NCI-H1417 treated with DMSO at 0.1 percent for 48 hours (cell line): ENCODE measurements at regions not wholly inside any gene's neighbourhood (a gene's known extent, or its start where the extent isn't known, plus 50 kb on each side); places are given as distances from the start of the nearest gene placed in this dataset.

Source experiments
- DNase-seq: peaks from one replicate; lab custom pipeline; 2025; lab: John Stamatoyannopoulos, UW

DNA sequence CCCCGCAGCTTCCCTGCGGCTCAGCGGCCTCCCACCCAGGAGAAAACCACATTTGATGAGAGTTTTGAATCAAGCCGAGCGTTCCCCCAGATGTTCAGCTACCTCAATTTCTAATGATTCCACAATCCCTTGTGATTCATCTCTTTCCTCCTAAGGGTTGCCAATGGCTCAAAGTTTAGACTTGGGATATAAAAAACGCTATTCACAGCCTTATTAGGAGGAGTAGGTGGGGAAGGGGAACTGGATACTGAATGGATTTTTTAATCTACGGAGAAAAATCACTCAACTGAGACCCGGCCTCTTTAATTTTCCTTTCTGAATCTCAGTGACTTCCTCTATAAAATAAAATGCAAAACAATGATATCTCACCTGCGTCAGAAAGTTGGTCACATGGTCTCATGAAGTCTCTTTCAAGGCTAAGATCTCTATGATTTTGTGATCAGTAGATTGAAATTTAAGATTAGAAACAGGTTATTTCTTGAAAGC, 192.6 kb upstream of the TCF4 start:
- DNase-seq, result no peak

DNA sequence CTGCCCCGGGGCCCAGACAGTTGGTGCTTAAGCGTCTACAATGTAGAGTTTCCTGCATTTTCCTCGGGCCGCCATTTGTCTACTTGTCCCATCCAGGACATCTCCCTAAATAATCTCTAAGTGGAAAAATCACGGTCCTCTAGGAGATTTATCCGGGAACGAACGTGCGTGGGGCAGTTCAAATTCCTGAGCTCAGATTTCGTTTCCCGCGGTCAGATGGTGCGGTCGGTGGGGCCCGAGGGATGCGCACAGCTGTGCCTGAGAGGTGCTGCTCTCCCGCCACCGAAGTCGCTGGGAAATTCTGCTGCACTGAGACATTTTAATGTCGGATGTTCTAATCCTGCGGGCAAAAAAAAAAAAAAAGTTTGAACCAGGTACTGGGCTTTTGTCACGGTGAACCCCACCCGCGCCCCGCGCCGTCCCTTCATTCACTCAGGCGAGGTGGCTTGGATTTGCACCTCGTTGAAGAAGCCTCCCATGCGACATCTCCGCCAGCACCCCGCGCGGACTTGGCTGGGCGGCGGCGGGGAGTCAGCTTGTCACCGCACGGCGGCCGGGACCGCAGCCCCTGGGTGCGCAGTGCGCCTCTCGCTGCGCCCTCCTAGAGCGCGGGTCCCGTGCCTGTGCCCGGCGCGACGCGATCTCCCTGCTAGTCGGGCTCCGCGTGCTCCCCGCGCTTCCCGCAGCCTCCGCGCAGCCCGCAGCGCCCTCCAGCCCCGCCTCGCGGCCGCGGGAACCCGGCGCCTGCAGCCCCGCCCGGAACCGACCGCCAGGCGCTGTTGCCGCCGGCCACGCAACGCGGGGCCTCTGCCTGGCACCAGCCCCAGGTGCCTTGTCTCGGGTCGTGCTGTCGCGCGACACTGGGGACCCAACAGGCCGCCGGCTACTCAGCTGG, 191.9 kb upstream of the TCF4 start:
- DNase-seq, result no peak

GRCh38 chr18:55778788-55779690, 191.0 kb upstream of the TCF4 start:
- peak; percentile 52 for DNase-seq

- DNase-seq, result no peak
Measured at GRCh38 chr18:55777666-55778304, 189.8 kb upstream of the TCF4 start.

DNA sequence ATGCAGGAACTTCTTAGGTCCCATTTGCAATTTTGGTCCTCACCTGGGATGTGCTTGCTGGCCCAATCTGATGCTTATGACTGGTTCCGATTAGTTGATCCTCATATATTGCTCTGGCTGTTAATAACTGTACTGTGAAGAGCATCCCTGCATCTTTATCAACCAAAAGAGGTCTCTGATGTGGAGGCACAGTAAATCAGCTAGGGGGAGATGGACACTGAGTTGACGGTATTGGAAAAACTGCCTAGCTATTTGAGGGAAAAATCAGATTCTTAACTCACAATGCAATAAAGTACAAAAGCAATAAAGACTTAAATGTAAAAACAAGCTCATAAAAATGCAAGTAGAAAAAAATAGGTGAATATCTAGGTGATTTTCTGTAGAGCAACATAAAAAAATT, 188.0 kb upstream of the TCF4 start:
- DNase-seq, result no peak

DNA sequence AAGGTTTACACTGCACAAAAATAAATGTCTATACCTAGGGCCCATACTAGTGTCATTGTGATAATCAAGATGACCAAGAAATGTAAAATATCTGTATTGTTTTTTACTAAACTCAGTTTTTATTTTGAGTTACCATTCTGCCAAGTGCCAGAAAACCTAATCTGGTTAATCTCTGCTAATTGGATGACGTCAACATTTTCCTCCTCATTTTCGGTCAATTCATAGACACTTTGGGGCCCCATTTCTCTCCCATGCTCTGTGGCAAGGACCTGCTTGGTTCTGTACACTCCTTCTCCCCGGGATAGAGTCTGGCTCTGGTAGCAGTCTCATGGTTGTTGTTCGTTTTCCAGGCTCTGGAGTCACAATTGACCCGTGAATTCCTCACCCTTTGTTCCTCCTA, 186.5 kb upstream of the TCF4 start:
- no peak for DNase-seq

DNA sequence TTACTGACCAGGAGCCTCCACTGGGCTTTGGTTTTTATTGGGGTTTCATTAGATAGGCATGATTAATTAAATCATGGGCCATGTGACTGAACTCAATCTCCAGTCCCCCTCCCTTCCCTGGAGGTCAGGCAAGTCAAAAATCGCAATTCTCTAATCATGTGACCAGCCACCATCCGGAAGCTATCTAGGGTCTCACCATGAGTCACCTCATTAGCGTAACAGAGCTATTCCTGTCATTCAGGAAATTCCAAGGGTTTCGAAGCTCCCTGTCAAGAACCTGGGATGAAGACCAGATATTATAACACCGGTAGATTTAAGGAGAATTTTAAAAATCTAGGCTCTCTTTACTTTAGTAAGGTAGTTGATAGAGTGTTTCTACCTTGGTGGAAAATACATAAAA, 180.3 kb upstream of the TCF4 start:
- no peak for DNase-seq

DNA sequence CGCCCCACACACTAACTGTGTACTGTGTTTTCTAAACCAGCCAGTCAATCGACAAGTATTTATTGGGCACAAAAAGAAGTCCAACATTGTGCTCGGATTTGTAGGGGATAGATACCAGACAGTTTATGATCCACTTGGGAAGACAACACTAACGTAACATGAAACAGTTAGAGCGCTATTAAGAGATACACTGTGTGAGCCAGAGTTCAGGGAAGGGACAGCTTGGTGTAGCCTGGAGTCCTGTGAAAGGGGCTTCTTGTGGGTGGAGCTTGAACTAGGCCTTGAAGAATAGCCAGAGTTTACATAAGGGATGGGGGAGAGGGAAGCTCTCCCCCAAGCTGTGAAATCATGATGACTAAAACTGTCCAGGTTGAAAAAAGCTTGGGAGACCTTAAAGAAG, 176.4 kb upstream of the TCF4 start:
- DNase-seq, result no peak

DNA sequence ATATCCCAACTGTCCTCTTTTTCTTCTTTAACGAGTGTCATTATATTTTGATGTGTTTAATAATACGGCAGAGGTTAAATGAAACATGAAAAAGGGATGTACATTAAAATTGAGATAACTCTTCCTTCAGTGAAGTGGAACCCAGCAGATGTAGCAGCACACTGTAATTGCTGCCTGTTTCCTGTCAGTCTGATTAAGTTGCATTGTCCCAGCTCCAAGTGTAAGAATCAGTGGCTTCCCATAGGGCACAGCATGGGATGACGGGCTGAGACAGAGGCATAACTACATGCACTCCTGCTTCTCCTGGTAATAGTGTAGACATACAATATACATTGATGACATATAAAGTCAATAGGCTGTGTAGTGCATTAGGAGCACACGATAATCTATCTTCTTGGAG, 175.8 kb upstream of the TCF4 start:
- DNase-seq, result peak; percentile 68

GRCh38 chr18:55763298-55763697, 175.3 kb upstream of the TCF4 start:
- no peak for DNase-seq

GRCh38 chr18:55762424-55762823, 174.4 kb upstream of the TCF4 start:
- no peak for DNase-seq

DNA sequence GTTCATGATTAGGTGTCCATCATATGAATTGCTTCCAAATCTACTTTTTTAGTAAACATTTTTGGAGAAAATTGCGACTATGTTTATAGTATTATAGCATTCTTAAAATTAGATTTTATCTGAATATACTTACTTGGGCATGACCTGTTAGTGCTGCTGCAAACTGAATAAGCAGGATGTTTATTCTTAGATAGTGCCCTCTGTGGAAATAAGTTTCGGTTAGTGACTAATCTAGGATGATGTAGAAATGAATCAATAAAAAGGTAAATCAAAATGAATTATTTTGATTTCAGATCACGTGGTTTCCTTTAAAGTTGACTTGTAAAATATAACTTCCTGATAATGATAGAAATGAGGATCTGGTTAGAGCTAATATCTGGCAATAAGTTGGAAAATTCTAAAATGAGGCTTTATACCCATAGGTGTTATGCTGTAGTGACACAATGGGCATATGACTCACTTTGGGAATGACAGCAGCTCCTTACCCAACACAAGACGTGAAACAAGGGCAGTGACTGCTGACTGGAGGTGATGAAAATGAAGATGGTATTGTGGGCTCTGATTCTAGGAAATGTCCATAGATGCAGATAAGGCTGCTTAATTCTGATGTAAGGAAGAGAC, 165.8 kb upstream of the TCF4 start:
- no peak for DNase-seq

- no peak for DNase-seq
Measured at GRCh38 chr18:55751476-55751875, 163.5 kb upstream of the TCF4 start.

GRCh38 chr18:55748227-55748738, 160.3 kb upstream of the TCF4 start:
- no peak for DNase-seq

DNA sequence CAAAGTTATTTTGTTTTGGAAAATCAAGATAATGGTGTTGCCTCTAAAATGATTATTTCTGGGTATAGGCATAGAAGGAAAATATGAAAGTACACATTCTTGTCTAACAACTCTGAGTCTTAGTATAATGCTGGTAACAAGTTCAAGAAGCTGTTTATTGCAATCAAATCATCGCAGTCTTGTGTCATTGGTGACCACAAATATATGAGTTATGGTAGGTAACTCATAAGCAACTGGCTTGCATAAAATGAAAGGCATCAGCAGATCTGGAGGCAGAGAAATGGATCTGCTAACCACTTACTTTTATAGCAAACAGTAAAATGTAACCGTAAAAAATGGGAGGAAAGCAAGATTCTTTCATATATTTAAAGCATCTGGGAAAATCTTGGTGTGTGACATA, 156.2 kb upstream of the TCF4 start:
- DNase-seq, result no peak

DNA sequence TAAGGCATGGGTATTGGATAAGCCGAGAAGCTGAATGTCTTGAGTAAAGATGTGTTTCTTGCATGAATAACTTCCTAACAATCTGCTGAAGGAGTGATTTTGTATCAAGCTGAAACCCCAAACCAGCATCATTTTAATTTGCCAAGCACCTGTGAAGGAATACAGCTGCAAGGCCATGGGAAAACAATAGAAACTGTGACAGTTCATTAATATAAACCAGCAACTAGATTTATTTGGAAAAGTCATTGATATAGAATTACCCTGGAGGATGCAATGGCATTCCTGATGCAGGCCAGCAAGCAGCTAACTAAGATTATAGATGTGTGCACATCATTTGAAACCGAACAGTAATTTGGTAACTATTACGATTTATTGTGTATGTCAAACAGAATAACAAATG, 155.7 kb upstream of the TCF4 start:
- DNase-seq, result no peak

GRCh38 chr18:55743133-55743532, 155.1 kb upstream of the TCF4 start:
- DNase-seq, result no peak

- DNase-seq, result no peak
Measured at GRCh38 chr18:55739488-55739887, 151.5 kb upstream of the TCF4 start.

DNA sequence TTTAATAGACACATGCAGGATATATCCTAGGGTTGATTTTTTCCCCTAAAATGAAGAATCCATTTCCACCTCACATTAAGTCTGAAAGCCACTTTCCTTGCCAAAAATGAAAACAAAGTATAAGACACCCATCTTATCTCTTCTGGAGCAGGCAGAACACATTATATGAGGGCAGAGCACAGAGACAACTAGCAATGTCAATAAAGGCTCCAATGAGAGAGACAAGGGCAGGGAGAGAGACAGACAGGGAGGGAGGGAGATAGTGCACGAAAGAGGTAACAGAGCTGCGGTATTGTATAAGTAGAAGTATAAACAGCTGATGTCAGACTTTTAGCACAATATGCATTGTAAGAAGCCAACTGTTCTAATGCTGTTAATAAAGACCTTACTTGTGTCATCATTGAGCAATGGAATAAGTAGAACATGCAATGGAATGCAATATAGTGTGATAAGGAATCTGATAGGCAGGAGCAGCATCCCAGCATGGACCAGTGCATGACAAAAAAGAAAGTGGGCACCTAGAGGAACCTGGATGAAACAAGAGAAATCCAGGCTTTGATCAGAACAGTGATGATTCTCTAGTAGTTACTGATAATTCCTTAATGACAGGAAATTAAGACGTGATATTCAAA, 150.6 kb upstream of the TCF4 start:
- no peak for DNase-seq

GRCh38 chr18:55737781-55738468, 149.9 kb upstream of the TCF4 start:
- no peak for DNase-seq

- no peak for DNase-seq
Measured at GRCh38 chr18:55737266-55737665, 149.3 kb upstream of the TCF4 start.
